Prostate gland (tissue), 2 donors: ENCODE measurements at regions not wholly inside any gene's neighbourhood (a gene's known extent, or its start where the extent isn't known, plus 50 kb on each side); places are given as distances from the start of the nearest gene placed in this dataset.

Experiments
- POLR2AphosphoS5 ChIP-seq: sonication (generic); formaldehyde crosslinking; IDR thresholded peaks from one replicate; pipeline ENCODE4 v1.6.1; 2017; ENCODE audit warnings: antibody characterized with exemption
- TF ChIP-seq, protein P1 (sequence below), 4 experiments: fragments of 200-600 bp in 2 of 4; fragments of 450-650 bp in 2 of 4; sonication (generic) in 2 of 4; IDR thresholded peaks; 1 replicate in 3 of 4; 2 replicates in 1 of 4; pipeline ENCODE4 v1.5.1; 2016 to 2019; ENCODE audit warnings: antibody characterized with exemption in 4 of 4, mild to moderate bottlenecking in 2 of 4, moderate library complexity in 2 of 4

GRCh38 chr22:49153921-49154320, 673.8 kb downstream of the BRD1 start:
- TF ChIP-seq POLR2AphosphoS5: no peak
- TF ChIP-seq, protein P1, sequence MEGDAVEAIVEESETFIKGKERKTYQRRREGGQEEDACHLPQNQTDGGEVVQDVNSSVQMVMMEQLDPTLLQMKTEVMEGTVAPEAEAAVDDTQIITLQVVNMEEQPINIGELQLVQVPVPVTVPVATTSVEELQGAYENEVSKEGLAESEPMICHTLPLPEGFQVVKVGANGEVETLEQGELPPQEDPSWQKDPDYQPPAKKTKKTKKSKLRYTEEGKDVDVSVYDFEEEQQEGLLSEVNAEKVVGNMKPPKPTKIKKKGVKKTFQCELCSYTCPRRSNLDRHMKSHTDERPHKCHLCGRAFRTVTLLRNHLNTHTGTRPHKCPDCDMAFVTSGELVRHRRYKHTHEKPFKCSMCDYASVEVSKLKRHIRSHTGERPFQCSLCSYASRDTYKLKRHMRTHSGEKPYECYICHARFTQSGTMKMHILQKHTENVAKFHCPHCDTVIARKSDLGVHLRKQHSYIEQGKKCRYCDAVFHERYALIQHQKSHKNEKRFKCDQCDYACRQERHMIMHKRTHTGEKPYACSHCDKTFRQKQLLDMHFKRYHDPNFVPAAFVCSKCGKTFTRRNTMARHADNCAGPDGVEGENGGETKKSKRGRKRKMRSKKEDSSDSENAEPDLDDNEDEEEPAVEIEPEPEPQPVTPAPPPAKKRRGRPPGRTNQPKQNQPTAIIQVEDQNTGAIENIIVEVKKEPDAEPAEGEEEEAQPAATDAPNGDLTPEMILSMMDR (IDR thresholded peaks at IDR 0.05): no peak
